Upper lobe of right lung (tissue), 1 donor: ENCODE measurements at regions not wholly inside any gene's neighbourhood (a gene's known extent, or its start where the extent isn't known, plus 50 kb on each side); places are given as distances from the start of the nearest gene placed in this dataset.

Source experiments
- ATAC-seq: fragments of 200-7000 bp; cut with Tn5 transposase; one replicate; pipeline ENCODE4 v1.9.1; 2020; ENCODE audit warnings: mild to moderate bottlenecking, moderate library complexity
- DNase-seq: peaks from one replicate; pipeline ENCODE4 v3.0.0-alpha.2; 2020
- H3K27ac ChIP-seq: fragments of 200-600 bp; one replicate; pipeline ENCODE4 v1.8.0; 2022
- H3K27me3 ChIP-seq: fragments of 200-600 bp; one replicate; pipeline ENCODE4 v1.8.0; 2022; ENCODE audit warnings: mild to moderate bottlenecking
- H3K36me3 ChIP-seq: fragments of 200-600 bp; one replicate; pipeline ENCODE4 v1.8.0; 2022
- H3K4me1 ChIP-seq: fragments of 200-600 bp; one replicate; pipeline ENCODE4 v1.8.0; 2022
- H3K4me3 ChIP-seq: fragments of 200-600 bp; one replicate; pipeline ENCODE4 v1.8.0; 2022; ENCODE audit warnings: mild to moderate bottlenecking
- H3K9me3 ChIP-seq: fragments of 200-600 bp; one replicate; pipeline ENCODE4 v1.8.0; 2022
- CTCF ChIP-seq: fragments of 200-600 bp; IDR thresholded peaks from one replicate; pipeline ENCODE4 v1.8.0; 2022; ENCODE audit warnings: antibody characterized with exemption
- intact Hi-C: fragments of 100-400 bp; cut with DNase I; formaldehyde crosslinking; loops from one replicate; pipeline ENCODE4 v1.11.0; 2022
- donor health status: DM: no; HTN: yes; CAD: no; lungs with severe emphysema.

DNA sequence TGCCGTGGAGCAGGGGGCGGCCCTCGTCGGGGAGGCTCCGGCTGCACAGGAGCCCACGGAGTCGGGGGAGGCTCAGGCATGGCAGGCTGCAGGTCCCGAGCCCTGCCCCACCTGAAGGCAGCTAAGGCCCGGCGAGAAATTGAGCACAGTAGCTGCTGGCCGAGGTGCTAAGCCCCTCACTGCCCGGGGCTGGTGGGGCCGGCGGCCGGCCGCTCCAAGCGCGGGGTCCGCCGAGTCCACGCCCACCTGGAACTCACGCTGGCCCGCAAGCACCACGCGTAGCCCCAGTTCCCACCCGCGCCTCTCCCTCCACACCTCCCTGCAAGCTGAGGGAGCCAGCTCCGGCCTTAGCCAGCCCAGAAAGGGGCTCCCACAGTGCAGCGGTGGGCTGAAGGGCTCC is 589.4 kb downstream of the PPP4R3C start:
- Histone ChIP-seq H3K4me1 (no peaks in the 10 kb centered on the region), H3K4me3 (no peak overlapping the region), H3K9me3 (no peaks in the 10 kb centered on the region), H3K36me3 (no peaks in the 10 kb centered on the region), H3K27me3 (no peaks in the 10 kb centered on the region), H3K27ac (no peak overlapping the region)
- no peak for DNase-seq
- no peak for ATAC-seq
- no peak for TF ChIP-seq CTCF
- intact Hi-C loops, result no loop called here

GRCh38 chrX:26871967-26872366 is 591.2 kb downstream of the PPP4R3C start:
- no peaks in the 10 kb centered on the region for H3K4me1 ChIP-seq
- no peaks in the 10 kb centered on the region for H3K27me3 ChIP-seq
- ATAC-seq (no peak), DNase-seq (no peak)
- no peak overlapping the region for H3K27ac ChIP-seq
- no peaks in the 10 kb centered on the region for H3K36me3 ChIP-seq
- no peak for TF ChIP-seq CTCF
- H3K9me3 ChIP-seq, result no peaks in the 10 kb centered on the region
- intact Hi-C loops, result no loop called here
- no peak overlapping the region for H3K4me3 ChIP-seq

- Histone ChIP-seq H3K36me3 (no peaks in the 10 kb centered on the region), H3K4me3 (no peak overlapping the region), H3K27me3 (no peaks in the 10 kb centered on the region), H3K27ac (no peak overlapping the region), H3K4me1 (no peaks in the 10 kb centered on the region), H3K9me3 (no peaks in the 10 kb centered on the region)
- no peak for ATAC-seq
- DNase-seq, result no peak
- intact Hi-C loops, result no loop called here
- TF ChIP-seq CTCF, result no peak
These were observed 611.2 kb downstream of the PPP4R3C start for GRCh38 chrX:26851981-26852380.

- TF ChIP-seq CTCF, result no peak
- no peaks in the 10 kb centered on the region for H3K9me3 ChIP-seq
- H3K27ac ChIP-seq, result no peak overlapping the region
- no peak for DNase-seq
- intact Hi-C loops, result no loop called here
- H3K4me1 ChIP-seq, result no peaks in the 10 kb centered on the region
- no peaks in the 10 kb centered on the region for H3K36me3 ChIP-seq
- no peak for ATAC-seq
- H3K4me3 ChIP-seq, result no peak overlapping the region
- H3K27me3 ChIP-seq, result no peaks in the 10 kb centered on the region
These were observed 614.6 kb downstream of the PPP4R3C start for GRCh38 chrX:26848511-26848910.

DNA sequence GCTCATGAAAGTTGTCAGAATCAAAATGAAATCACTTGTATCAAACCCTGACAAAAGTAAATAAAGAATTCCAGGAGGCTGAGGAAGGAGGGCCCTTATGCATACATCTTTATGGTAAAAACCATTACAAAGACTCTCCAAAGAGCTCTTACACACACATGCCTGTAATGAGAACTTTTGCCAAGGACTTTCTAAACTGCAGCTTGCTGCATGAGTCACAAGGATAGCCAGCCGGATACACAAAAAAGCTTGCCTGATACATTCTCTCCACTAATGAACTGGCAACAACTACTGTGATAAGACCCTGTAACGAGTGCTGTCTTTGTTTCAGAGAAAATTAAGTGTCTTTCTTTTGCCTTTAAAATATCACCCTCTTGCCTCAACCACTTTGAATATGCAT is 618.1 kb downstream of the PPP4R3C start:
- no peak for ATAC-seq
- no peaks in the 10 kb centered on the region for H3K27me3 ChIP-seq
- TF ChIP-seq CTCF, result no peak
- no peaks in the 10 kb centered on the region for H3K4me1 ChIP-seq
- intact Hi-C loops, result no loop called here
- no peak for DNase-seq
- H3K36me3 ChIP-seq, result no peaks in the 10 kb centered on the region
- no peaks in the 10 kb centered on the region for H3K9me3 ChIP-seq
- no peak overlapping the region for H3K27ac ChIP-seq
- no peak overlapping the region for H3K4me3 ChIP-seq

DNA sequence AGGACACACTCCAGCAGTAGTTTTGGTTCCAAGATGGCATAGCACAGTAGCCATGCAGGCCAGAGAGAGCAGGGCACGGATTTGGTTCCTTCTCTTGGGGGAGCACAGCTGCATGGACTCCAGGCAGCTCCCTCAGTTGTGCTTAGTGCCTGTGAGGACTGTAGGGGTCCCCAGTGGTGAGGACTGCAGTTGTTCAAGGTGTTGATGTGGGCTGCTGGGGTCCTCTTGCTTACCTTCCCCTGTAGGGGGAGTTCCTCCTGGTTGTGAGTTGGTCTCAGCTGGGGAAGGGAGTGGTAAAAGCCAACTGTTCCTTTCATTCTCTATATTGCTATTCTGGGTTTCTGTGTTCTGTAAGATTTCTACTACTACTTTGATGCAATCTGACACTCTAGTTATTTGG is 606.5 kb downstream of the MAGEB5 start:
- no peak for TF ChIP-seq CTCF
- ATAC-seq, result no peak

More for the DNA sequence above, 606.5 kb downstream of the MAGEB5 start:
- H3K4me1 ChIP-seq, result no peaks in the 10 kb centered on the region
- no peak overlapping the region for H3K27ac ChIP-seq
- H3K27me3 ChIP-seq, result no peaks in the 10 kb centered on the region
- intact Hi-C loops, result no loop called here
- no peaks in the 10 kb centered on the region for H3K36me3 ChIP-seq
- no peaks in the 10 kb centered on the region for H3K9me3 ChIP-seq
- no peak for DNase-seq
- H3K4me3 ChIP-seq, result no peak overlapping the region
